ENCODE measurements at regions not wholly inside any gene's neighbourhood (a gene's known extent, or its start where the extent isn't known, plus 50 kb on each side); places are given as distances from the start of the nearest gene placed in this dataset.

DNA sequence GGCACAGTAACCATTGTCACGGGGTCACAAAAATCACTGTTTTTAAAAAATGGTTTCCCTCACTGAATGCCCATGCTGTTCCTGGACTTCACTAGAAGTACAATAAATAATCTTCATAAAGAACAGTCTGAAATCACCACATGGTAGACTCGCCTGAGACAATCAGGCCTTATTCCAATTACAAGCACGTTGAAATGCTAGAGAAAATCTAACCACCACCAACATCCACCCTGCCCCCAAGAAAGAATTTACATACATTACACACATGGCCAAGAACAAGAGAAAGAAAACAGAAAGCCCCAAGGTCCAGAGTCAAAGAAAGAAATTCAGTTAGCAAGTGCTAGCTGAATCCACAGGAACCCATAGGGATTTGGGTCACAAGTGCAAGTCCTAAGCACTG is 107.0 kb upstream of the ERG start:
- TF ChIP-seq, protein P1, sequence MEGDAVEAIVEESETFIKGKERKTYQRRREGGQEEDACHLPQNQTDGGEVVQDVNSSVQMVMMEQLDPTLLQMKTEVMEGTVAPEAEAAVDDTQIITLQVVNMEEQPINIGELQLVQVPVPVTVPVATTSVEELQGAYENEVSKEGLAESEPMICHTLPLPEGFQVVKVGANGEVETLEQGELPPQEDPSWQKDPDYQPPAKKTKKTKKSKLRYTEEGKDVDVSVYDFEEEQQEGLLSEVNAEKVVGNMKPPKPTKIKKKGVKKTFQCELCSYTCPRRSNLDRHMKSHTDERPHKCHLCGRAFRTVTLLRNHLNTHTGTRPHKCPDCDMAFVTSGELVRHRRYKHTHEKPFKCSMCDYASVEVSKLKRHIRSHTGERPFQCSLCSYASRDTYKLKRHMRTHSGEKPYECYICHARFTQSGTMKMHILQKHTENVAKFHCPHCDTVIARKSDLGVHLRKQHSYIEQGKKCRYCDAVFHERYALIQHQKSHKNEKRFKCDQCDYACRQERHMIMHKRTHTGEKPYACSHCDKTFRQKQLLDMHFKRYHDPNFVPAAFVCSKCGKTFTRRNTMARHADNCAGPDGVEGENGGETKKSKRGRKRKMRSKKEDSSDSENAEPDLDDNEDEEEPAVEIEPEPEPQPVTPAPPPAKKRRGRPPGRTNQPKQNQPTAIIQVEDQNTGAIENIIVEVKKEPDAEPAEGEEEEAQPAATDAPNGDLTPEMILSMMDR (conservative IDR thresholded peaks at IDR 0.05) = no peak
- TF ChIP-seq ZFX (IDR thresholded peaks at IDR 0.05) = no peak
